ENCODE measurements at regions not wholly inside any gene's neighbourhood (a gene's known extent, or its start where the extent isn't known, plus 50 kb on each side); places are given as distances from the start of the nearest gene placed in this dataset.

- H3K27me3 ChIP-seq (ENCODE audit: control insufficient read depth, insufficient read depth, low read length, poor library complexity, severe bottlenecking): peaks cover 7% of the 10 kb centered on the region
- H3K4me1 ChIP-seq (ENCODE audit: control insufficient read depth, insufficient read depth, low read length): no peaks in the 10 kb centered on the region
- no peak overlapping the region for H3K27ac ChIP-seq (ENCODE audit: low read depth, low read length)
- Mint-ChIP-seq H3K9me3 (no peaks in the 10 kb centered on the region), H3K36me3 (ENCODE audit: low read depth) (no peaks in the 10 kb centered on the region), H3K4me3 (no peak overlapping the region), H3K27me3 (ENCODE audit: insufficient read depth) (peaks cover 9% of the 10 kb centered on the region), H3K27ac (no peak overlapping the region), H3K4me1 (peaks cover 2% of the 10 kb centered on the region)
- TF ChIP-seq CTCF (conservative IDR thresholded peaks at IDR 0.05): peak; percentile 63
- no peak overlapping the region for H3K4me3 ChIP-seq (ENCODE audit: low read length)
- 65 to 80% methylated on average over 1 of the region's 1 CpG for WGBS, 2 experiments (ENCODE audit: insufficient coverage in 1 of 2, insufficient read length in 1 of 2)
- H3K36me3 ChIP-seq (ENCODE audit: control insufficient read depth, insufficient read depth, low read length): no peaks in the 10 kb centered on the region
- no peaks in the 10 kb centered on the region for H3K9me3 ChIP-seq (ENCODE audit: control insufficient read depth, low read length)
- H3K9ac ChIP-seq (ENCODE audit: extremely low read depth, low read length, poor library complexity, severe bottlenecking): no peak overlapping the region
- peak; percentile 48 for DNase-seq
These were observed 337.7 kb downstream of the MEIS1 start for GRCh38 chr2:66772618-66773017.

GRCh38 chr2:66775730-66776422, 341.0 kb downstream of the MEIS1 start:
- Histone ChIP-seq H3K36me3 (ENCODE audit: control insufficient read depth, insufficient read depth, low read length) (no peaks in the 10 kb centered on the region), H3K27me3 (ENCODE audit: control insufficient read depth, insufficient read depth, low read length, poor library complexity, severe bottlenecking) (peaks cover 7% of the 10 kb centered on the region), H3K9me3 (ENCODE audit: control insufficient read depth, low read length) (no peaks in the 10 kb centered on the region), H3K4me3 (ENCODE audit: low read length) (no peak overlapping the region), H3K27ac (ENCODE audit: low read depth, low read length) (no peak overlapping the region), H3K9ac (ENCODE audit: extremely low read depth, low read length, poor library complexity, severe bottlenecking) (no peak overlapping the region), H3K4me1 (ENCODE audit: control insufficient read depth, insufficient read depth, low read length) (no peaks in the 10 kb centered on the region)
- 84 to 100% methylated on average over 1 to 4 of the region's 4 CpGs for WGBS, 2 experiments (ENCODE audit: insufficient coverage in 1 of 2, insufficient read length in 1 of 2)
- no peak overlapping the region for H3K4me3 Mint-ChIP-seq
- DNase-seq: no peak
- H3K27me3 Mint-ChIP-seq (ENCODE audit: insufficient read depth): peaks cover 9% of the 10 kb centered on the region
- H3K4me1 Mint-ChIP-seq: peaks cover 2% of the 10 kb centered on the region
- no peak for TF ChIP-seq CTCF (conservative IDR thresholded peaks at IDR 0.05)
- H3K9me3 Mint-ChIP-seq: no peaks in the 10 kb centered on the region
- H3K27ac Mint-ChIP-seq: no peak overlapping the region
- no peaks in the 10 kb centered on the region for H3K36me3 Mint-ChIP-seq (ENCODE audit: low read depth)

- Histone ChIP-seq H3K27me3 (ENCODE audit: control insufficient read depth, insufficient read depth, low read length, poor library complexity, severe bottlenecking) (no peaks in the 10 kb centered on the region), H3K36me3 (ENCODE audit: control insufficient read depth, insufficient read depth, low read length) (no peaks in the 10 kb centered on the region), H3K4me1 (ENCODE audit: control insufficient read depth, insufficient read depth, low read length) (no peaks in the 10 kb centered on the region), H3K4me3 (ENCODE audit: low read length) (no peak overlapping the region), H3K9ac (ENCODE audit: extremely low read depth, low read length, poor library complexity, severe bottlenecking) (no peak overlapping the region), H3K27ac (ENCODE audit: low read depth, low read length) (no peak overlapping the region), H3K9me3 (ENCODE audit: control insufficient read depth, low read length) (no peaks in the 10 kb centered on the region)
- Mint-ChIP-seq H3K4me3 (no peak overlapping the region), H3K36me3 (ENCODE audit: low read depth) (no peaks in the 10 kb centered on the region), H3K27ac (no peak overlapping the region), H3K9me3 (no peaks in the 10 kb centered on the region), H3K4me1 (no peaks in the 10 kb centered on the region), H3K27me3 (ENCODE audit: insufficient read depth) (peaks cover 4% of the 10 kb centered on the region)
- TF ChIP-seq CTCF (conservative IDR thresholded peaks at IDR 0.05): no peak
- DNase-seq: no peak
- 88 to 100% methylated on average over 3 to 4 of the region's 4 CpGs for WGBS, 2 experiments (ENCODE audit: insufficient coverage in 1 of 2, insufficient read length in 1 of 2)
These were observed 346.9 kb downstream of the MEIS1 start for GRCh38 chr2:66781804-66782203.
